DOHH2 (cell line): ENCODE measurements at regions not wholly inside any gene's neighbourhood (a gene's known extent, or its start where the extent isn't known, plus 50 kb on each side); places are given as distances from the start of the nearest gene placed in this dataset.

Experiments used
- CTCF ChIP-seq: fragments of 200-600 bp; sonication (generic); IDR thresholded peaks from one replicate; pipeline ENCODE4 v1.5.1; 2014; ENCODE audit warnings: antibody characterized with exemption, mild to moderate bottlenecking, low read depth, low read length; ENCODE audit not compliant: poor library complexity, severe bottlenecking
- EZH2phosphoT487 ChIP-seq: fragments of 200-600 bp; sonication (generic); IDR thresholded peaks from 2 replicates; pipeline ENCODE4 v1.6.1; 2017; ENCODE audit warnings: borderline replicate concordance, mild to moderate bottlenecking, antibody characterized with exemption, low read length, moderate library complexity, mixed read lengths

GRCh38 chr12:105423921-105424320 lies 93.4 kb downstream of the C12orf75 start:
- TF ChIP-seq CTCF (no peak), EZH2phosphoT487 (no peak)
